ENCODE measurements at regions not wholly inside any gene's neighbourhood (a gene's known extent, or its start where the extent isn't known, plus 50 kb on each side); places are given as distances from the start of the nearest gene placed in this dataset.

DNA sequence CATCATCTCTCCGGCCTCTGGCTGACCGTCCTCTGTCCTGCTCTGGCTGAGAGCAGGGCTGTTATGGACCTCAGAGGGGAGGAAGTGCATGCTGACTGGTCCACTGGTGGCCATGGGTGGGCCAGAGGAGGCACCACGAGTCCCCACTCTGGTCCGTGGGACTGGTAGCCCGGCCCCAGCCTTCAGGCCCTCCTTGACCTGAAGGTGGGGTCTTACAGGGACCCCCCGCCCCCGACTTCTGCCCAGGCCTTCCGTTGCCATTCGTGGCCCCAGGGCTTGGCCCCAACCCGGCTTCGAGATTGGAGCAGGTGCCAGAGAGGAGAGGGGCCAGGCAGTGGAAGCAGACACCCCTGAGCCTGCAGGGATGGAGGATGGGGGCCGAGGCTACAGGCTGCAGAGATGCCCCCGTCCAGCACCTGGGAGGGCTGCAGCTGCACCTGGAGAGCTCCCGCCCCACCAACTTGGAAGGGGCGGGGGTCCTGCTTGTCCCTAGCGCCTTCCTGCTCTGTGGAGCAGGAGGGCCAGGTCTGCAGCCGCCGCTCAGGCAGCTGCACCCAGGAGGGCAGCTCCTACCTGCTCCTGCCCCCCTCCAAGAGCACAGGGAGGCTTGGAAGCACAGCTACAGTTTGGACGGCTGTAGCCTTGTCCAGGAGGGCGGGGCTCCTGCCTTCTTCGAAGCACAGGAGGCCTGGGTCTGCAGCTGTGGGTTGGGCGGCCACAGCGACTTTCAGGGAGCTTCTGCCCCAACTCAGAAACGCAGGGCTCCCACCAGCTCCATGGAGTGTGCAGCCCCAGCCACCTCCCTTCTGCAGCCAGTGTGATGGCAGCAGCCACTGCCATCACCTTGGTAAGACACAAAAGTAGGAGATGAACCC lies 142.5 kb downstream of the KLF13 start:
- Histone ChIP-seq H3K27me3 (replicated peaks in 2 of 5; ENCODE audit: control insufficient read depth in 4 of 5, insufficient read depth in 5 of 5, low read length in 4 of 5) (peaks cover 0 to 4% (median 0%) of the 10 kb centered on the region in 5 experiments), H3K4me3 (ENCODE audit: control insufficient read depth in 1 of 7, extremely low read depth in 1 of 7, insufficient read depth in 4 of 7, low read depth in 2 of 7, low read length in 6 of 7) (no peak overlapping the region), H3K36me3 (ENCODE audit: control insufficient read depth in 4 of 4, insufficient read depth in 4 of 4, low read length in 3 of 4) (no peaks in the 10 kb centered on the region), H3K9me3 (ENCODE audit: control extremely low read depth in 1 of 5, control insufficient read depth in 4 of 5, insufficient read depth in 2 of 5, low read depth in 1 of 5, low read length in 4 of 5) (no peaks in the 10 kb centered on the region), H3K27ac (ENCODE audit: insufficient read depth in 1 of 2, low read depth in 1 of 2, low read length in 2 of 2, poor library complexity in 1 of 2, severe bottlenecking in 2 of 2) (no peak overlapping the region), H3K4me1 (ENCODE audit: control extremely low read depth in 1 of 4, control insufficient read depth in 4 of 4, insufficient read depth in 4 of 4, low read length in 3 of 4) (peaks cover 0 to 12% (median 9%) of the 10 kb centered on the region in 4 experiments)
- POLR2A ChIA-PET: no interaction called here
- WGBS (ENCODE audit: insufficient coverage): 95% methylated on average over 20 of the region's 24 CpGs
- no peak for DNase-seq
- CTCF ChIA-PET: interaction anchor here (1.5 kb wide), 1 partner anchor 20 kb away, joined by 3 read pairs; no protein-coding TSS in a partner anchor

DNA sequence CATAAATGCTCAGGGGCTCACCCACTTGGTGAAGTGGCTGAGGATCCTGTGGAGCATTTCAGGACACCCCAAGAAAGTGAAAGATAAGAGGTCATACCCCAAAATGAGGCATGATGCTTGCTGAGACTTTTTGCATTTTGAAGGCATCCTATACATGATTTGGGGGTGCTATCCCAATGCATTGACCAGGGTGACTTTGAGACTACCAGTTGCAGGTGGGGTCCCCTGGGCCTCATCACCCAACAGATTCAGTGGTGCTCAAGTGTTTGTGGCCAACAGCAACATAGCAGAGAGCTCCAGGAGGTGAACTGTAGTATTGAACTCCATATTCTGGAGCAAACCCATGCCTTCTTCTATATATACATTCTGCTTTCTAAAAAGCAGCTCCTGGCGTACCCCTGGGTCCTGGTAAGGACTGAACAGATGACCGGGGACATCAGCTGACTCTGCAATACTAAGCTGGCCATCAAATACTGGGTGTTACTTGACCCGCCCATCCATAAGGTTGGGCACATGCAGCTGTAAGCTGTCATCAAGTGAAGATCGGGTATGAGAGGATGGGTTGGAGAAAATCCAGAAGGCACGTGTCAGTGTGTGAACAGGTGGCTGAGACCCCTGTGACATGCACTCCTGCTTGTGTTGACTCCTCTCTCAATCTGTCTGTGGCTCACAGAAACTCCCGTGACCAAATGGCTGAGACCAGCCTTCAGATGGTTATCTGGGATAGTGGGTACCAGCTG lies 143.3 kb downstream of the KLF13 start:
- H3K4me1 ChIP-seq (ENCODE audit: control extremely low read depth in 1 of 4, control insufficient read depth in 4 of 4, insufficient read depth in 4 of 4, low read length in 3 of 4): peaks cover 0 to 12% (median 9%) of the 10 kb centered on the region in 4 experiments
- peaks cover 0 to 2% (median 0%) of the 10 kb centered on the region in 5 experiments for H3K27me3 ChIP-seq (replicated peaks in 2 of 5; ENCODE audit: control insufficient read depth in 4 of 5, insufficient read depth in 5 of 5, low read length in 4 of 5)
- no peak overlapping the region for H3K27ac ChIP-seq (ENCODE audit: insufficient read depth in 1 of 2, low read depth in 1 of 2, low read length in 2 of 2, poor library complexity in 1 of 2, severe bottlenecking in 2 of 2)
- 90% methylated on average over 6 of the region's 6 CpGs for WGBS (ENCODE audit: insufficient coverage)
- no peak for DNase-seq
- H3K4me3 ChIP-seq (ENCODE audit: control insufficient read depth in 1 of 7, extremely low read depth in 1 of 7, insufficient read depth in 4 of 7, low read depth in 2 of 7, low read length in 6 of 7): no peak overlapping the region
- CTCF ChIA-PET: interaction anchor here (1.5 to 4.9 kb wide), 2 partner anchors 10 to 19 kb away, joined by 3 to 22 read pairs; no protein-coding TSS in a partner anchor
- H3K36me3 ChIP-seq (ENCODE audit: control insufficient read depth in 4 of 4, insufficient read depth in 4 of 4, low read length in 3 of 4): no peaks in the 10 kb centered on the region
- POLR2A ChIA-PET: no interaction called here
- no peaks in the 10 kb centered on the region for H3K9me3 ChIP-seq (ENCODE audit: control extremely low read depth in 1 of 5, control insufficient read depth in 4 of 5, insufficient read depth in 2 of 5, low read depth in 1 of 5, low read length in 4 of 5)

DNA sequence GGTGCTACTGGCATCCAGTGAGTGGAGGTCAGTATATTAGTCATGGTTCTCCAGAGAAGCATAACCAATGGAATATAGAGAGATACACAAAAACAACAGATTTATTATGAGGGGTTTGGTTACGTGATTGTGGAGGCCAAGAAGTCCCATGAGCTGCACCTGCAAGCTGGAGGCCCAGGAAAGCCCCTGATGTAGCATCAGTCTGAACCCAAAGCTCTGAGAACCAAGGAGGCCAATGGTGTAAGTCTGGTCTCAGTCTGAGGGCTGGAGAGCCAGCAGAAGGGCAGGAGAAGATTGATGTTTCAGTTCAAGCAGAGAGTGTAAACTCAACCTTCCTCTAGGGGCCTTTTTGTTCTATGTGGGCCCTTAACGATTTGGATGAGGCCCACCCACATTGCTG lies 144.1 kb downstream of the KLF13 start:
- 100% methylated on average over 2 of the region's 2 CpGs for WGBS (ENCODE audit: insufficient coverage)
- H3K27me3 ChIP-seq (replicated peaks in 2 of 5; ENCODE audit: control insufficient read depth in 4 of 5, insufficient read depth in 5 of 5, low read length in 4 of 5): no peaks in the 10 kb centered on the region

DNA sequence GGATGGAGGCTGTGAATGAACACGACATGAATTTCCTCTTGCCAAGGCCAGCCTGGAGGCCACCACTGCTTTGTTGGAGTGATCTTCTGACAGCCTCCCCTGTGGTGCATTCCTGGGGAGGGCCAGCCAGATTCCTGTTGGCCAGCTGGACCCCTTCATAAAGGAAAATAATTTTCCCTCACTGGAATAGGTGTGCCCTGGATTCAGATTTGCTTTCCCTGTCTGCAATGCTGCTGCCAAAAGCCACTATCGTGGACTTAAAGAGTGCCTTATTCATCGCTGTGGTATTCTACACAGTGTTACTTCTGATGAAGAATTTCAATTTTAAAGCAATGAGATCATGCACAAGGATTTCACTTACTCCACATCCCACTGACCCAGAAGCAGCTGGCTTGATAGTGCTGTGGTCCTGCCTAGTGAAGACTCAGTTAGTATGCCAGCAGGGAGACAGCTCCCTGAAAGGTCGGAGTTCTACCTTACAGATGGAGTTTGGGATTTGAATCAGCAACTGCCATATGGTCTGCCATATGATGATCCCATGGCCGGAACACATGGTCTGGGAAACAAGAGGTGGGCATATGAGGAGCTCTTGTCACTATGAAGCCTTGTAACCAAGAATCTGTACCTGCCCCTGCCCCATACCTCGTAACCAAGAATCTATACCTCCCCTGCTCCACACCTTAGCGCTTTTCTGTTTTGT lies 145.2 kb downstream of the KLF13 start:
- Histone ChIP-seq H3K27ac (ENCODE audit: insufficient read depth in 1 of 2, low read depth in 1 of 2, low read length in 2 of 2, poor library complexity in 1 of 2, severe bottlenecking in 2 of 2) (no peak overlapping the region), H3K9me3 (ENCODE audit: control extremely low read depth in 1 of 5, control insufficient read depth in 4 of 5, insufficient read depth in 2 of 5, low read depth in 1 of 5, low read length in 4 of 5) (no peaks in the 10 kb centered on the region), H3K4me1 (ENCODE audit: control extremely low read depth in 1 of 4, control insufficient read depth in 4 of 4, insufficient read depth in 4 of 4, low read length in 3 of 4) (peaks cover 0 to 18% (median 10%) of the 10 kb centered on the region in 4 experiments), H3K27me3 (replicated peaks in 2 of 5; ENCODE audit: control insufficient read depth in 4 of 5, insufficient read depth in 5 of 5, low read length in 4 of 5) (no peaks in the 10 kb centered on the region), H3K36me3 (ENCODE audit: control insufficient read depth in 4 of 4, insufficient read depth in 4 of 4, low read length in 3 of 4) (no peaks in the 10 kb centered on the region), H3K4me3 (ENCODE audit: control insufficient read depth in 1 of 7, extremely low read depth in 1 of 7, insufficient read depth in 4 of 7, low read depth in 2 of 7, low read length in 6 of 7) (no peak overlapping the region)
- 98% methylated on average over 5 of the region's 7 CpGs for WGBS (ENCODE audit: insufficient coverage)
- ChIA-PET CTCF (interaction anchor here (0.6 to 6.3 kb wide), 6 partner anchors 9 to 37 kb away, joined by 3 to 36 read pairs (median 8); no protein-coding TSS in a partner anchor), POLR2A (no interaction called here)
- DNase-seq: no peak

More for the DNA sequence above, 144.1 kb downstream of the KLF13 start:
- Histone ChIP-seq H3K4me1 (ENCODE audit: control extremely low read depth in 1 of 4, control insufficient read depth in 4 of 4, insufficient read depth in 4 of 4, low read length in 3 of 4) (peaks cover 0 to 16% (median 10%) of the 10 kb centered on the region in 4 experiments), H3K4me3 (ENCODE audit: control insufficient read depth in 1 of 7, extremely low read depth in 1 of 7, insufficient read depth in 4 of 7, low read depth in 2 of 7, low read length in 6 of 7) (no peak overlapping the region), H3K27ac (ENCODE audit: insufficient read depth in 1 of 2, low read depth in 1 of 2, low read length in 2 of 2, poor library complexity in 1 of 2, severe bottlenecking in 2 of 2) (no peak overlapping the region), H3K36me3 (ENCODE audit: control insufficient read depth in 4 of 4, insufficient read depth in 4 of 4, low read length in 3 of 4) (no peaks in the 10 kb centered on the region), H3K9me3 (ENCODE audit: control extremely low read depth in 1 of 5, control insufficient read depth in 4 of 5, insufficient read depth in 2 of 5, low read depth in 1 of 5, low read length in 4 of 5) (no peaks in the 10 kb centered on the region)
- ChIA-PET CTCF (interaction anchor here (1.5 to 4.9 kb wide), 2 partner anchors 11 to 18 kb away, joined by 3 to 22 read pairs; no protein-coding TSS in a partner anchor), POLR2A (no interaction called here)
- no peak for DNase-seq

DNA sequence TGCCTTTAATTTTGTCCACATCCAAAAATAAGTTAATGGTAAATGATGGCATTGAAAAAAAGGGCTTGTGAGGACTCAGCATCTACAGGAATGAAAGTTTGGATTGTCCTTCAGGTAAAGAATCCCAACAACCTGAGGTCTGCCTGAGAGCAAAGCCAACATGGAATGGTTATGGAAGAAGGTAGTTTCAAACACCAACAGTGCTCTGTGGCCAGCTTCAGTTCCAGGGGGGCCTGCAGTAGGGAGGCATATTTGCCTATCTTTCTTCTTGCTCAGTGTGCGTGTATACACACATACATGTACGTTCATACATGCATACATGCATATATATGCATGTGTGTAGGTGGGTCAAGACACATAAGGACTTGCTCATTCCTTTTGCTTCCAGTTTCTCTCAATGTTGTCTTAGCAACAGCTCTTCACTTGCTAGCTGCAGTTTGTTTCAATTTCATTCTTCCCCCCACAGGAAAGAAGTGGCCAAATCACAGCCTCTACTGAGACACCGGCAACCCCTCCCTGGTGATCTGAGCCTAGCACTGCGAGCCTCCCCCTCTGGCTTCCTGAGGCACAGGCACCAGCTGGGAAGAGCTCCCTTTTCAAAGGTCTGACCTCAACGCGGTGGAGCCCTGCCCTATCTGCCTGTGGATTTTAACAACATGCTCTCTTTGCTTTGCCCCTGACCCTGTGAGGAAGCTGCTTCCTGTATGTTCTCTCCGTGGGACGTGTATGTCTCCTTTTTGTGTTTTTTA lies 146.2 kb downstream of the KLF13 start:
- H3K4me3 ChIP-seq (ENCODE audit: control insufficient read depth in 1 of 7, extremely low read depth in 1 of 7, insufficient read depth in 4 of 7, low read depth in 2 of 7, low read length in 6 of 7): peak overlapping the region in 4 of 7 experiments; percentile 15 to 54 (median 18)

DNA sequence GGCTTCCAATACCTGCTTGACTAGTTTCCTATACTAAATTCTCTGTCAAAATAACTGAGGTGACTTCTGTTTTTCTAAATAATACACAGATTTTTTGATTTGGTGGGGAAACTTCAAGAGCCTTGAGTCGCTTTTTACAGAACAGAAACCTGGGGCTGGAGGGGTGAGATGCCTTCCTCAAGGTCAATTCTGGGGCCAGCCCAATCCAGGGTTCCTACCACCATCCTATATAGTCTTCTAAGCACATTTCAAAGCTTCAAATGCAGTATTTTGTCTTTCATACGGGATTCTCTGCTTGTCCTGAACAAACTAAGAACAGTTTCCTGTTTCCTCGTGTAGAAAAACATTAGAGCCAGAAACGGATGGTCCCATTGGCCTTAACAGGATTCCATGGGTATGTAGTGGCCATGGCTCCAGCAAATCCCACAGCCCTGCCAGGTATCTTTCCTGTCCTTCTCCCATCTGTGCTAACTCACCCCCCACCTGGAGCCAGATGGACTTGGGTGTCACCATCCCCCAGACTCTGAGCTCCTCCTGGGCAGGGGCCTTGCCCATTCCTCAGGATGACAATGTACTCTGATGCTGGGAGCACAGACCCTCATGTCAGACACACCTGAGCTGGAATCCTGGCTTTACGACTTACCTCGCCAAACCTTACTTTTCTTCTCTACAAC lies 146.9 kb downstream of the KLF13 start:
- Histone ChIP-seq H3K27me3 (replicated peaks in 2 of 5; ENCODE audit: control insufficient read depth in 4 of 5, insufficient read depth in 5 of 5, low read length in 4 of 5) (no peaks in the 10 kb centered on the region), H3K27ac (ENCODE audit: insufficient read depth in 1 of 2, low read depth in 1 of 2, low read length in 2 of 2, poor library complexity in 1 of 2, severe bottlenecking in 2 of 2) (no peak overlapping the region), H3K36me3 (ENCODE audit: control insufficient read depth in 4 of 4, insufficient read depth in 4 of 4, low read length in 3 of 4) (no peaks in the 10 kb centered on the region), H3K4me3 (ENCODE audit: control insufficient read depth in 1 of 7, extremely low read depth in 1 of 7, insufficient read depth in 4 of 7, low read depth in 2 of 7, low read length in 6 of 7) (peak overlapping the region in 1 of 7 experiments; percentile 20), H3K4me1 (ENCODE audit: control extremely low read depth in 1 of 4, control insufficient read depth in 4 of 4, insufficient read depth in 4 of 4, low read length in 3 of 4) (peaks cover 0 to 18% (median 10%) of the 10 kb centered on the region in 4 experiments), H3K9me3 (ENCODE audit: control extremely low read depth in 1 of 5, control insufficient read depth in 4 of 5, insufficient read depth in 2 of 5, low read depth in 1 of 5, low read length in 4 of 5) (no peaks in the 10 kb centered on the region)
- CTCF ChIA-PET: interaction anchor here (0.8 to 6.3 kb wide), 5 partner anchors 9 to 36 kb away, joined by 3 to 36 read pairs (median 14); no protein-coding TSS in a partner anchor
- 79% methylated on average over 4 of the region's 6 CpGs for WGBS (ENCODE audit: insufficient coverage)
- DNase-seq: no peak
- POLR2A ChIA-PET: no interaction called here

More for the DNA sequence above, 146.2 kb downstream of the KLF13 start:
- Histone ChIP-seq H3K4me1 (ENCODE audit: control extremely low read depth in 1 of 4, control insufficient read depth in 4 of 4, insufficient read depth in 4 of 4, low read length in 3 of 4) (peaks cover 0 to 18% (median 10%) of the 10 kb centered on the region in 4 experiments), H3K36me3 (ENCODE audit: control insufficient read depth in 4 of 4, insufficient read depth in 4 of 4, low read length in 3 of 4) (no peaks in the 10 kb centered on the region), H3K27me3 (replicated peaks in 2 of 5; ENCODE audit: control insufficient read depth in 4 of 5, insufficient read depth in 5 of 5, low read length in 4 of 5) (no peaks in the 10 kb centered on the region), H3K9me3 (ENCODE audit: control extremely low read depth in 1 of 5, control insufficient read depth in 4 of 5, insufficient read depth in 2 of 5, low read depth in 1 of 5, low read length in 4 of 5) (no peaks in the 10 kb centered on the region), H3K27ac (ENCODE audit: insufficient read depth in 1 of 2, low read depth in 1 of 2, low read length in 2 of 2, poor library complexity in 1 of 2, severe bottlenecking in 2 of 2) (no peak overlapping the region)
- 3% methylated on average over 4 of the region's 8 CpGs for WGBS (ENCODE audit: insufficient coverage)
- ChIA-PET POLR2A (no interaction called here), CTCF (interaction anchor here (1.7 to 6.3 kb wide), 5 partner anchors 10 to 35 kb away, joined by 5 to 36 read pairs (median 14); no protein-coding TSS in a partner anchor)
- DNase-seq: peak in 2 of 3 donors; percentile 62 to 64
